Lung (tissue), 11 donors: ENCODE measurements at regions not wholly inside any gene's neighbourhood (a gene's known extent, or its start where the extent isn't known, plus 50 kb on each side); places are given as distances from the start of the nearest gene placed in this dataset.

Source experiments
- ATAC-seq: fragments of 200-7000 bp; cut with Tn5 transposase; one replicate; pipeline ENCODE4 v1.9.1; 2020; ENCODE audit warnings: moderate number of reproducible peaks; ENCODE audit not compliant: insufficient read depth, low FRiP score
- DNase-seq, 3 donors: peaks; one replicate each; pipeline ENCODE4 v3.0.0-alpha.2; 2013 to 2017
- H3K27ac ChIP-seq, 2 donors: one replicate each; pipeline ENCODE4 v1.5.1; 2013; ENCODE audit warnings: mild to moderate bottlenecking in 2 of 2, moderate library complexity in 2 of 2, control low read depth in 1 of 2, inconsistent platforms in 1 of 2, low read depth in 1 of 2, low read length in 1 of 2
- H3K27me3 ChIP-seq, 3 donors: one replicate each; pipeline ENCODE4 v1.5.1; 2013; ENCODE audit warnings: low read length in 2 of 3; ENCODE audit not compliant: control insufficient read depth in 3 of 3, insufficient read depth in 3 of 3
- H3K36me3 ChIP-seq, 4 donors: one replicate each; pipeline ENCODE4 v1.5.1; 2013; ENCODE audit warnings: low read length in 4 of 4, mild to moderate bottlenecking in 1 of 4, moderate library complexity in 1 of 4; ENCODE audit not compliant: control insufficient read depth in 4 of 4, insufficient read depth in 4 of 4
- H3K4me1 ChIP-seq, 5 donors: one replicate each; pipeline ENCODE4 v1.5.1; 2013; ENCODE audit warnings: low read length in 5 of 5, mild to moderate bottlenecking in 2 of 5, moderate library complexity in 1 of 5; ENCODE audit not compliant: control insufficient read depth in 5 of 5, insufficient read depth in 5 of 5
- H3K4me3 ChIP-seq: one replicate; pipeline ENCODE4 v1.5.1; 2013; ENCODE audit warnings: mild to moderate bottlenecking, control low read depth, moderate library complexity
- H3K9ac ChIP-seq, 2 donors: one replicate each; pipeline ENCODE4 v1.5.1; 2013; ENCODE audit warnings: low read length in 2 of 2, control low read depth in 1 of 2; ENCODE audit not compliant: insufficient read depth in 1 of 2
- H3K9me3 ChIP-seq, 4 donors: one replicate each; pipeline ENCODE4 v1.5.1; 2013; ENCODE audit warnings: low read length in 3 of 4, mild to moderate bottlenecking in 1 of 4, moderate library complexity in 1 of 4; ENCODE audit not compliant: control insufficient read depth in 4 of 4, insufficient read depth in 3 of 4
- WGBS, 2 donors: extraction: QIAGEN DNeasy Blood & Tissue Kit; methylation state at CpG; one replicate each; pipeline ENCODE4 v1.1.7; 2013; 5-methylcytosine and 5-hydroxymethylcytosine counted together
- TF ChIP-seq, protein P1 (sequence below): IDR thresholded peaks from 2 replicates; pipeline ENCODE4 v1.5.1; 2012; ENCODE audit warnings: mild to moderate bottlenecking; ENCODE audit errors: control extremely low read depth, extremely low read depth
- donor health status: control.
- donor health status: control.
- donor health status: Bipolar disorder and iron deficiency.
- donor health status: healthy.
- donor health status: DM: yes; HTN: yes; CAD: no.

DNA sequence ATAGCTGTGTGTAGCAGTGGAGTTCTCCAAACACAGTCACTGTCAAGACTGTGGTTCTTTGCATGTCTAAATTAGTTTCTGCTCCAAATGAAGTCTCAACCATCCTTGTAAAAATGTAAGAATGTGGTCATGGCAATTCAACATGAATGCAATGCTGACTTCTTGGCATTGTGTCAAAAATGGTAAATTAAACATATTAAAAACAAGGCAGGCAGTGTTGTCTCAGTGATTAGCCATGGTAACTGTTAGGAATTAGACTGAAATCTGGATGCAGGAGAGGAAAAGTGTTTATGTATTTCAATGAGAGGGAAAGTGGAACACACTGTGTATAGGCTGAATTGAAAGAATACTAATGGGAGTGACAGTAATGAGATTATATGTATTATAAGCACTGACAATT, 597.2 kb downstream of the EDEM1 start:
- Histone ChIP-seq H3K36me3 (no peaks in the 10 kb centered on the region), H3K27ac (no peak overlapping the region), H3K27me3 (no peaks in the 10 kb centered on the region), H3K9ac (no peak overlapping the region), H3K4me3 (no peak overlapping the region), H3K4me1 (no peaks in the 10 kb centered on the region), H3K9me3 (no peaks in the 10 kb centered on the region)
- DNase-seq (peak in 1 of 3 donors; percentile 38), ATAC-seq (no peak)
- TF ChIP-seq, protein P1, sequence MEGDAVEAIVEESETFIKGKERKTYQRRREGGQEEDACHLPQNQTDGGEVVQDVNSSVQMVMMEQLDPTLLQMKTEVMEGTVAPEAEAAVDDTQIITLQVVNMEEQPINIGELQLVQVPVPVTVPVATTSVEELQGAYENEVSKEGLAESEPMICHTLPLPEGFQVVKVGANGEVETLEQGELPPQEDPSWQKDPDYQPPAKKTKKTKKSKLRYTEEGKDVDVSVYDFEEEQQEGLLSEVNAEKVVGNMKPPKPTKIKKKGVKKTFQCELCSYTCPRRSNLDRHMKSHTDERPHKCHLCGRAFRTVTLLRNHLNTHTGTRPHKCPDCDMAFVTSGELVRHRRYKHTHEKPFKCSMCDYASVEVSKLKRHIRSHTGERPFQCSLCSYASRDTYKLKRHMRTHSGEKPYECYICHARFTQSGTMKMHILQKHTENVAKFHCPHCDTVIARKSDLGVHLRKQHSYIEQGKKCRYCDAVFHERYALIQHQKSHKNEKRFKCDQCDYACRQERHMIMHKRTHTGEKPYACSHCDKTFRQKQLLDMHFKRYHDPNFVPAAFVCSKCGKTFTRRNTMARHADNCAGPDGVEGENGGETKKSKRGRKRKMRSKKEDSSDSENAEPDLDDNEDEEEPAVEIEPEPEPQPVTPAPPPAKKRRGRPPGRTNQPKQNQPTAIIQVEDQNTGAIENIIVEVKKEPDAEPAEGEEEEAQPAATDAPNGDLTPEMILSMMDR: no peak

DNA sequence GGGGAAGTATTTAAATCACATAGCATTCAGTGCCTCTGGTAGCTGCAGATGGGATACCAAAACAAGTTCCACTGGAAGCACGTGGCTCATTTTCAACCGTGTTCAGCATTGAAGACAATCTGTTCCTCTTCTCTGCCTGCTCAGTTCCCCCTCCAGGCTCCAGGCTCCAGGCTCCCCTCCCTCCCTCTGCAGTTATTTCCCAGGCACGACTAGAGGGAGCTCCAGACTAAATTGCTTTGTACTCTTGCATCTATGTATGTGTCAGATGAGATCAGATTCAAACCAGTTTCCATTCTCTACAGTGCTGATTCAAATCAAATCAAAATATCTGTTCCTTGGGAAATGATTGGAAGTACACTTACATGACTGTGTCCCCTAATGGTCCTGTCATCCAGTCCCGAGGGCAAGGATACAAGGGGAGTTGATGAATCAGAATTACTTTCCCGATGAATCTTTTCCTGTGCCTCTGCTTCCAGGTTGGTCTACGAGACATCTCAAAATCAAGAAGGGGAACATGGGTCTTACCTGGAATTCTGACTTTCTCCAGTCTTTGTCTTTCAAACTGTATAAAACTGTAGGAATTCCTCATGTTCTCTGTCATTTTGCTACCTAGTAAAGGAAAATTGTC, 600.5 kb downstream of the EDEM1 start:
- no peak for ATAC-seq
- TF ChIP-seq, protein P1: no peak

DNA sequence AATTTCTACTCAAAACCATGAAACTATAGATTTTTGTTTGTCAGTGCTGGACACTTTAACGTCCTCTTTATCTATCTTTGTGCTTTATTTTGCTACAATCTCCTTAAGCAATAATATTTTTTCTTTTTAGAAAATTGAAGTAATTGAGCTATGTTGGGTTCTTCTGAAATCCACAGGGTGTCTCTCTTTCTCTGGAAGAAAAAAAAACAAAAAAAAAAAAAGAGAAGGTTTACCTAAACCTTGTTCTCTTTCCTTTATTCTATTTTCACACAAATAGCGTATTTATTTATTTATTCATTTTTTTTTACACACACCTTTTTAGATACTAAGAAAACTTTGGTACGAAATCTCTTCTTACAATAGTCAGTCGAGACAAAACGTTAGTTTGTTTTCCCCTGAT, 601.0 kb downstream of the EDEM1 start:
- Histone ChIP-seq H3K4me1 (no peaks in the 10 kb centered on the region), H3K4me3 (no peak overlapping the region), H3K27me3 (no peaks in the 10 kb centered on the region), H3K9ac (no peak overlapping the region), H3K9me3 (no peaks in the 10 kb centered on the region), H3K36me3 (no peaks in the 10 kb centered on the region), H3K27ac (no peak overlapping the region)
- DNase-seq (no peak), ATAC-seq (no peak)
- TF ChIP-seq, protein P1: no peak
- 61 to 67% methylated on average over 5 of the region's 5 CpGs for WGBS, 2 donors

More for the DNA sequence above, 600.5 kb downstream of the EDEM1 start:
- Histone ChIP-seq H3K9ac (no peak overlapping the region), H3K4me1 (no peaks in the 10 kb centered on the region), H3K4me3 (no peak overlapping the region), H3K9me3 (no peaks in the 10 kb centered on the region), H3K27me3 (no peaks in the 10 kb centered on the region), H3K36me3 (no peaks in the 10 kb centered on the region), H3K27ac (no peak overlapping the region)
- peak; percentile 16 to 38 (median 37) for DNase-seq
- 41 to 45% methylated on average over 6 of the region's 6 CpGs for WGBS, 2 donors

DNA sequence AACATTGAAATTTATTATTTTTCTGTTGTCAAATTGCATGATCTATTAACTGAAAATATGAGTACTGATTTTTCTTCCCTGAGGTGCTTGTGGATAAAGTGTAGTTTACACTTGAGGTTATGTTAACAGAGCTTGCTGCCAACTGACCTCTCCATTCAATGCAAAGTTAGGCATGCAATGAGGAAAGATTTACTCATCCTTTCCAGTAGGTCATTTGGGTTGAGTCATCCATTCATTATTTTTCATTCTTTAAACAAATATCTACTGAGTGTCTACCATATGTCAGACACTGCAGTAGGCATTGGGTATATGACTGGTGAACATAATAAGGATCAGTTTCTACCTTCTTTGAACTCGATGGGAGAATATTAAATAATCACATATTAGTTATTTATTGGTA, 604.1 kb downstream of the EDEM1 start:
- Histone ChIP-seq H3K9ac (no peak overlapping the region), H3K27me3 (no peaks in the 10 kb centered on the region), H3K9me3 (no peaks in the 10 kb centered on the region), H3K4me3 (no peak overlapping the region), H3K36me3 (no peaks in the 10 kb centered on the region), H3K4me1 (no peaks in the 10 kb centered on the region), H3K27ac (no peak overlapping the region)
- TF ChIP-seq, protein P1: no peak
- no peak for DNase-seq
- WGBS, 2 donors: 73 to 84% methylated on average over 1 of the region's 1 CpG
- no peak for ATAC-seq
